Thyroid gland (tissue), 4 donors: ENCODE measurements at regions not wholly inside any gene's neighbourhood (a gene's known extent, or its start where the extent isn't known, plus 50 kb on each side); places are given as distances from the start of the nearest gene placed in this dataset.

Experiments
- CTCF ChIP-seq, 6 experiments: fragments of 200-600 bp in 3 of 6; fragments of 450-650 bp in 3 of 6; sonication (generic) in 3 of 6; IDR thresholded peaks; one replicate each; pipeline ENCODE4 v1.5.1; 2016 to 2019; ENCODE audit warnings: antibody characterized with exemption in 6 of 6, mild to moderate bottlenecking in 2 of 6, inconsistent platforms in 1 of 6, moderate library complexity in 1 of 6
- POLR2A ChIP-seq, 2 donors: fragments of 450-650 bp; IDR thresholded peaks; one replicate each; pipeline ENCODE4 v1.6.1; 2017; ENCODE audit warnings: antibody characterized with exemption in 2 of 2, mild to moderate bottlenecking in 2 of 2, moderate library complexity in 1 of 2

- TF ChIP-seq POLR2A (IDR thresholded peaks at IDR 0.05) = no peak
- no peak for TF ChIP-seq CTCF (IDR thresholded peaks at IDR 0.05)
These were observed 278.3 kb upstream of the NRIP1 start for GRCh38 chr21:15343066-15343465.
